Ureter (tissue), 1 donor: ENCODE measurements at regions not wholly inside any gene's neighbourhood (a gene's known extent, or its start where the extent isn't known, plus 50 kb on each side); places are given as distances from the start of the nearest gene placed in this dataset.

Experiments
- DNase-seq: peaks from one replicate; pipeline ENCODE4 v3.0.0-alpha.2; 2020; ENCODE audit warnings: low spot score
- donor health status: DM: yes; HTN: yes; CAD: no.

DNA sequence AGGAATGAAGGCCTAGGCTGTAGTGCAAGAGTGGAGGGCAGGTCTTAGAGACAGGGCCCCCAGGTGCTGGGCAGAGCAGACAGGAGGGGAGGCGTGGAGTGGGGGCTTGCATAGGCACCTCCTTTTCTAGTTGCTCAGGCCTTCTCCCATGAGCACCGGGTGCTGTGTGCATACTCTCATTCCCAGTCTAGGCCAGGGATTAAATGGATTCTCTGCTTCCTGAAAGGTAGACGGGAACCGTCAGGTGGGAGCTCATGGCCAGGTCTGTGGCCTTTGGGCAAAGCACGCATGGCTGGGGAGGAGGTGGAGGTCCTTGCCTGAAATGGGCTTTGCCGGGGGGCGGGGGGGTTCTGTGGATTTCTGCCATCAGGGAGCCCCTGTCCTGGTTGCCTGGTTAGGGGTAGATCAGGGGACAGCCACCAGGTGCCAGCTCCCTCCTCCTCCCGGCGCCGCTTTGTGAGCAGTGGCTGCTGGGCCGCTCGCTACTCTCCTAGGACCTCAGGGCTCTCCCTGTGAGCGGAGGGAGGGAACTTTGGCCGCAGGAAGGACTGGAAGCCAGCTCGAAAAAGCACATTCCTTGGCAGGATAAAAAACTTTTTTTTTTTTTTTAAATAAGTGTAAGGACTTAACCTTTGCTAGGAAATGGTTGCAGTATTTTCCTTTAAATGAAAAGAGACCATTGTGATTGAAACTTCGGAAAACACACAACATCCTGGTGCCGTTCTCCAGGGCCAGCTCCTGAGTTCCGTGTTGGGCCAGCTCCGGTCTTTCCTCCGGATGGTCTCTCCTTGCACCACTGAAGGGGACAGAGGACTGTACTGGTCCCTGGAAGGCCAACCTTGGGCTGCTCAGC is 82.8 kb upstream of the HAAO start:
- no peak for DNase-seq

DNA sequence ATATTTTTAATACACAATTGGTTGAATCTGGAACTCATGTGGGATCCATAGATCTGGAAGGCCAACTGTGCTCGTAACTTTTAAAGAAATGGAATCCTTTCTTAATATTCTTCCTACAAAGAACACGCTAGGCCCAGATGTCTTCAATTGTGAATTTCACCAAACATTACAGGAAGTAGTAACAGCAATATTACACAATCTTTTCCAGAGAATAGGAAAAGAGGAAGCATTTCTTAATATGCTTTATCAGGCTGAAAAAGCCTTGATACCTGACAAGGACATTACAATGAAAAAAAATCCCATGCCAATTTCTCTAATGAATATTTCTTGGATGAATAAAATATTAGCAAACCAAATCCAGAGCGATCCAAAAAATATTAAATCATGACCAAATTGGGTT is 80.3 kb upstream of the HAAO start:
- DNase-seq = no peak

DNA sequence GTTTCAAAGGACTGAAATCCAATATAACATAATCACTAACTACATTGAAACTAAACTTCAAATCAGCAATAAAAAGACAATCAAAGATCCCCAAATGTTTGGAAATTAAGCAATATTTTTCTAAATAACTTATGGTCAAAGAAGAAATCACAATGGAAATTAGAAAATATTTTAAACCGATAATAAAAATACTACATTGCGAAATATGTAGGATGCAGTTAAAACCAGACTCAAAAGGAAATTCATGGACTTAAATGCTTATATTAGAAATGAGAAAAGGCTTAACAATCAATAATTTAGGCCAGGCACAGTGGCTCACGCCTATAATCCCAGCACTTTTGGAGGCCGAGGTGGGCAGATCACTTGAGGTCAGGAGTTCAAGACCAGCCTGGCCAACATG is 79.0 kb upstream of the HAAO start:
- DNase-seq = no peak

- DNase-seq = no peak
These were observed 76.5 kb upstream of the HAAO start for GRCh38 chr2:42868874-42869273.

GRCh38 chr2:42868096-42868495 is 75.7 kb upstream of the HAAO start:
- no peak for DNase-seq

DNA sequence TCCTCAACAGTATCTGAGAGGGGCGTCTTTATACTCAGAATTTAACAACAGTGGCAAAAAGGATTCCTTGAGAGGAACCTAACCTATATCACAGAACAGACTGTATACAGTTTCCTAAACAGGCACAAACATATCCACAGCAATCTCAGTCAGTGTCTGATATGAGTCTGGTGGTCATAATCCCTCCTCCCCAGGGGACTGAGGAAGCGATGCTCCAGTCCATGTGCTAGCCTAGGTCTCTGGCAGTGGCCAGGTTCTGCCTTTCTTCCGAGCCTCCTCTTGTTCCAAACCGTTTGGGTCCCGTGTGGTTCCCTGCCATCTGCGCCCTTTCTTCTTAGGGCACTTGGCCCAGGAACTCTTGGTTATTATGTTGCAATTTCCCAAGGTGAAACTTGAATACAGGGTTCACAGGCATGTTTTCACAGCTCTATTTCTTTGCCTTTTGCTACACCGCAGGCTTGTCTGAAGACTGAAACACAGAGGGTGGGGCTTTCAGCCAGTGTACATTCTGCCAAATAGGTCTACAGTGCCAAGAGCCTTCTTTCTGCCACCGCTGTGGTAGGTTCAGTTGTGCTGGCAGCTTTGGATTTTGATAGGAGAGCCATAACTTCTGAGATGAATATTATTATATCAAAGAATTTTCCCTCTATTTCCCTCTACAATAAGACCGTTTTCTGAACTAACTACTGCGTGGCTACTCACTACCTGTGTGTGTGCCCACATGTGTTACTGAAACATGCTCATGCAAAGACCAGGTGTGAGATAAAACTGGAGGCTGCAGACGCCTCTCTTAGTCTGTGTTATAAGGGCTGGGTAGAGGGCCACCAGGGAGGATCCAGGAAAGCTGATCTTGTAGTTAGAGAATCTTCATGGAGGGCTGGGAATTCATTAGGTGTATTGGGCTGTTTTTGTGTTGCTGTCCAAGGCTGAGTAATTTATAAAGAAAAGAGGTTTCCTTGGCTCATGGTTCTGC is 75.0 kb upstream of the HAAO start:
- DNase-seq = no peak

- no peak for DNase-seq
These were observed 73.8 kb upstream of the HAAO start for GRCh38 chr2:42865884-42866881.

GRCh38 chr2:42864641-42865280 is 72.4 kb upstream of the HAAO start:
- DNase-seq = no peak

DNA sequence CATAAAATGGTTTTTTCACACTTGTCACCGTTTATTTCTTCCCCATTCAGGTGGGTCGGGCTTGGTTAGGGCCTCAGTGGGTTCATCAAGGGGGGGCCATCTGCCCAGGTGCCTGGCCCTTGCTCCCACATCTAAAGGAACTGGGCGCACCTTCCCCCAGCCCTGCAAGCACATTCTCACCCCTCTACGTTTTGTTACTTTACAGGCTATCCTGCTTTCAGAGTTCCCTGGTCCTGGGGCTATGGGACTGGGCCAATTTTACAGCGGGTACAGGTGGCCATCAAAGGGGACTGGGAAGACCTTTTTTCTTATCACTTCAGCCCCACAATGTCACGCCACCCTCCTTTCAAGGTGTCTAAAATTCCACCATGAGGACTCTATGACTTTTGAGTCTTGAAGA is 71.8 kb upstream of the HAAO start:
- DNase-seq = no peak

- DNase-seq = no peak
These were observed 71.4 kb upstream of the HAAO start for GRCh38 chr2:42863751-42864150.

DNA sequence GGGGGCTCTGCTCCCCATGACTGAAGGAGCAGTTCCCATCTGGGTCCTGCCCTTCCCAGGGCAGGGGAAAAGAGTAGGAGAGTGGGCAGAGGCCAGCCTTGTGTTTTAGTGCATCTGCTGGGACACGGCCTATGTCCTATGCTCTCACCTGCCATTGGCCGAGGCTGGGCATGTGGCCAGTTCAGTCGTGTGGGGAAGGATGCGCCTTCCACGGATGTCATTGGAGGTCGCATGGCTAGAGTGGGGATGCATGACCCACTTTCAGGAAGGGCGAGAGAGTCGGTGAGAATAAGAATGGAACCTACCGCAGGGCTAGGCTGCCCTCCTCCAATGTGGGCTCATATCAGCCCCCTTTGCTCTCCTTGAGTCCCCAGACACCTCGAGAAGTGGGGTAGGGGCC is 70.9 kb upstream of the HAAO start:
- DNase-seq = no peak

GRCh38 chr2:42862669-42863185 is 70.3 kb upstream of the HAAO start:
- no peak for DNase-seq

DNA sequence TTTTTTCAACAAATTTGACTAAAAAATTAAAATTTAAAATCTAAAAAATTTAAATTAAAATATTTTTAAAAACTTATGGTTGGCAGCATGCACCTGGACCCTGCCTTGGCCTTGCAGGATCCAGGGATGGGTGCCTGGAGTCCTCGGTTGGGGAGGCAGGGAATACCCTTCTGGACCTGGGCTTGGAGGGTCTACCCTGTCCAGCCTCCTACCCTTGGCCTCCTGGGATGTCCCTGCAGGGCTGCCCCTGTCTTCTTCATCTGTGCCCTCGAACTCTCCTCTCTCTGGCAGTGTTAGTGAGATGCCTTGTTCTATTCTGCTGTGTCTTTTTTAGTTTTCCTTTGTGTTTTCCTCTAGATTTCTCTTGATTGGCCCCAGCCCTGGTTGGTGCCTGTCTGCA is 68.9 kb upstream of the HAAO start:
- DNase-seq = no peak

DNA sequence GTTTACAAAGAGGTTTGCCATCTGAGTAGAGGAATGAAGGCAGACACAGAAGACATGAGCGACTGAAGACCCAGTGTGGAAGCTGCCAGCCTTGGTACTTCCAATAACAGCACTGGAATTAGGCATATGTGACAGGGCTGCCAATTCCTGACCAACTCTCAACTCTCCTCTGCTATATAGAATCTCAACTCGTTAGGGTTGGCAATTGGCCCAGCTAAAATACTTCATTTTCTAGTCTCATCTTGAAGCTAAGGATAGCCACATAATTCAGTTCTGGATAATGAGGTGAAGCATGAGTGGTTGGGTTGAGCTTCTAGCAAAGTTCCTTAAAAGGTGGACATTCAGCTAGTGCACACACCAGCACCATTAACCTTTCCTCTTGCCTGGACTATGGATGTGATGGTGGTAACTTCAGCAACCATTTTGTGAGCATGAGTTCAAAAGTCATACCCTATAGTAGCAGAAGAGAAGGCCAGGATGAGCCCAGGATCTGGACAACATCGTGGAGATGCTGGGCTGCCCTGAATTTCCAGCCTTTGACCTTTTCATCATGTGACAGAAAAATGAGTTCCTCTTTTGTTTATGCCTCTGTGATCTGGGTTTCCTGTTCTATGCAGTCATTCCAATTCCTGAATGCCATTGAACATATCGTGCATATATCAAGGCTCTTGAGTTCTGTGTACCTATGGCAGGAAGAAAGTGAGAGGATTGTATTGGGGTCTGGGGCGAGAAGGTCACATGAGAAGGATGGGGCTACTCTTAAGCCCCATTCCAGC is 68.1 kb upstream of the HAAO start:
- no peak for DNase-seq

- DNase-seq = no peak
These were observed 67.4 kb upstream of the HAAO start for GRCh38 chr2:42859791-42860190.

GRCh38 chr2:42859006-42859552 is 66.7 kb upstream of the HAAO start:
- DNase-seq = peak; percentile 82

- DNase-seq = no peak
These were observed 66.0 kb upstream of the HAAO start for GRCh38 chr2:42858140-42859005.

DNA sequence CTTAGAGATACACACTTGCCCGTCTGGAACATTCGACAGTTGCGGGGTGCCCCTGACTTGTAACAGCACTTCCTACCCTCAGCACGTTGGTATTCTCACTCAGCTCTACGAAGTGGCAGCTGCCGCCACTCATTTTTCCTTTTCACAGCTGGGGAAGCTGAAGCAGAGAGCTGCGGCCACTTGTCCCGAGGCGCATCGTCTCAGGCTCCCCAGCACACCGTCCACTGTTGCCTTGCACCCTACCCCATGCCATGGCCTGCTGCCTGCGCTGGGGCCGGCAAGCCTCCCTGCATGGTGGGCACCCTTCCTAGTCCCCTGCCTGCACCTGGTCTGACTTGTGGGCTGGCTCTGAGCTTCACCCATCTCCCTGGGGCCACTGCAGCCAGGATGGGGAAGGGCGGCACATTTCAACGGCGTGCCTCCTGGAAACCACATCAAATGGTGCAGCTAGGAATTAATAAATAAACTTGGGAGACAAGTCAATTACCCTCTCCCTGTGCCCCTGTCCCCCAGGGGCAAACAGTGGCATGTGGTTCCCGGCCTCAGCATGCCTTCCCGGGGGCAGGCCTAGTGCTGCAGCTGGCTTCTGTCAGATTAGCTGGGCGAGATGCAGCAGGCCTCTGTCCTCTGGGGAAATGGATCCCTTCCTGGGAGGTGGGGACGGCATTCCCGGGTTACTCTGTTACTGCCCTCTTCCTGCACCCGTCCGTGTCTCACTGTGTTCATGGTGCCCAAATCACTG is 64.7 kb upstream of the HAAO start:
- DNase-seq = no peak
